Stimulated activated CD4-positive, alpha-beta T cell treated with anti-CD3 and anti-CD28 coated beads, TNF-alpha, amount 100 ng/mL, for 48 hours (primary cell): ENCODE measurements at regions not wholly inside any gene's neighbourhood (a gene's known extent, or its start where the extent isn't known, plus 50 kb on each side); places are given as distances from the start of the nearest gene placed in this dataset.
"Not testable (repeated sequence)": the region's sequence is repeated elsewhere in the genome, so short reads cannot be mapped to it uniquely, and the experiment has no call there.

Source experiments
- DNase-seq, 3 donors: peaks; one replicate each; pipeline ENCODE4 v3.0.0-alpha.2; 2020; ENCODE audit warnings: low read depth in 3 of 3

DNA sequence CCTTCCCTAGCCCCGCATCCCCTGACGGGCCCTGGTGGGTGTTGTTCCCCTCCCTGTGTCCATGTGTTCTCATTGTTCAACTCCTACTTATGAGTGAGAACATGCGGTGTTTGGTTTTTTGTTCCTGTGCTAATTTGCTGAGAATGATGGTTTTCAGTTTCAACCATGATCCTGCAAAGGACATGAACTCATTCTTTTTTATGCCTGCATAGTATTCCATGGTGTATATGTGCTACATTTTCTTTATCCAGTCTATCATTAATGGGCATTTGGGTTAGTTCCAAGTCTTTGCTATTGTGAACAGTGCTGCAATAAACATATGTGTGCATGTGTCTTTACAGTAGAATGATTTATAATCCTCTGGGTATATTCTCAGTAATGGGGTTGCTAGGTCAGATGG is 65.7 kb upstream of the DCD start:
- DNase-seq: not testable (repeated sequence)

- DNase-seq: no peak
These were observed 63.5 kb upstream of the DCD start for GRCh38 chr12:54711669-54712068.

GRCh38 chr12:54708826-54709225 is 60.7 kb upstream of the DCD start:
- DNase-seq: no peak

GRCh38 chr12:54704202-54704601 is 56.0 kb upstream of the DCD start:
- DNase-seq: no peak

- DNase-seq: peak in 1 of 3 donors; percentile 10
These were observed 53.9 kb upstream of the DCD start for GRCh38 chr12:54701940-54702592.

- DNase-seq: no peak
These were observed 52.7 kb upstream of the DCD start for GRCh38 chr12:54700849-54701248.

- DNase-seq: no peak
These were observed 52.1 kb upstream of the DCD start for GRCh38 chr12:54700301-54700700.
